ENCODE measurements at regions not wholly inside any gene's neighbourhood (a gene's known extent, or its start where the extent isn't known, plus 50 kb on each side); places are given as distances from the start of the nearest gene placed in this dataset.
"Not testable (repeated sequence)": the region's sequence is repeated elsewhere in the genome, so short reads cannot be mapped to it uniquely, and the experiment has no call there.

DNA sequence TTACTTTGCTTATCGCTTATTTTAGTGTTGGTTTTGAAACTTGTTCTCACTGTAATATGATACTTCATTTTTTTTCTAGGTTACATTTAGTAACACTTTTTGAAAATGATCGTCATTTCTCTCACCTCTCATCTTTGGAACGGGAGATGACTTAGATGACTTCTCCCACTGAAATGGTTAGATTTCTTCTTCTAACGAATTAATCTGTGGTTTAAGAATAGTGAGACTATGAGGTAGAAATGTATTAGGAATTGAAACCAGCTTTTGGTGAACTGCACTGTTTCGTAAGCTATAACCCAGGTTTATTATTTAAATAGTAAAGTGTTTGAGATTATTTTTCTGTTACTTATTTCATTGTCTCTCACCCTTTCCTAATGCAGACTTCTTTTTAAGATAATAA lies 93.7 kb downstream of the PRR15 start:
- no peak overlapping the region for H3K27ac ChIP-seq
- TF ChIP-seq, protein P1, sequence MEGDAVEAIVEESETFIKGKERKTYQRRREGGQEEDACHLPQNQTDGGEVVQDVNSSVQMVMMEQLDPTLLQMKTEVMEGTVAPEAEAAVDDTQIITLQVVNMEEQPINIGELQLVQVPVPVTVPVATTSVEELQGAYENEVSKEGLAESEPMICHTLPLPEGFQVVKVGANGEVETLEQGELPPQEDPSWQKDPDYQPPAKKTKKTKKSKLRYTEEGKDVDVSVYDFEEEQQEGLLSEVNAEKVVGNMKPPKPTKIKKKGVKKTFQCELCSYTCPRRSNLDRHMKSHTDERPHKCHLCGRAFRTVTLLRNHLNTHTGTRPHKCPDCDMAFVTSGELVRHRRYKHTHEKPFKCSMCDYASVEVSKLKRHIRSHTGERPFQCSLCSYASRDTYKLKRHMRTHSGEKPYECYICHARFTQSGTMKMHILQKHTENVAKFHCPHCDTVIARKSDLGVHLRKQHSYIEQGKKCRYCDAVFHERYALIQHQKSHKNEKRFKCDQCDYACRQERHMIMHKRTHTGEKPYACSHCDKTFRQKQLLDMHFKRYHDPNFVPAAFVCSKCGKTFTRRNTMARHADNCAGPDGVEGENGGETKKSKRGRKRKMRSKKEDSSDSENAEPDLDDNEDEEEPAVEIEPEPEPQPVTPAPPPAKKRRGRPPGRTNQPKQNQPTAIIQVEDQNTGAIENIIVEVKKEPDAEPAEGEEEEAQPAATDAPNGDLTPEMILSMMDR (IDR thresholded peaks at IDR 0.05) = no peak
- H3K9me3 ChIP-seq (ENCODE audit: control insufficient read depth, low read length) = no peaks in the 10 kb centered on the region
- no peak overlapping the region for H2AFZ ChIP-seq
- H3K36me3 ChIP-seq (ENCODE audit: control insufficient read depth, insufficient read depth, low read length) = no peaks in the 10 kb centered on the region
- H3K79me2 ChIP-seq = no peaks in the 10 kb centered on the region
- peaks cover 6% of the 10 kb centered on the region for H3K4me1 ChIP-seq
- H3K4me2 ChIP-seq (ENCODE audit: low read length) = no peak overlapping the region
- H3K4me3 ChIP-seq (ENCODE audit: low read depth, low read length) = no peak overlapping the region
- no peak overlapping the region for H3K9ac ChIP-seq
- H3K27me3 ChIP-seq (ENCODE audit: control insufficient read depth, insufficient read depth, low read length) = no peaks in the 10 kb centered on the region

- Histone ChIP-seq H3K36me3 (ENCODE audit: control insufficient read depth, insufficient read depth, low read length) (no peaks in the 10 kb centered on the region), H3K27ac (no peak overlapping the region), H3K4me1 (peaks cover 3% of the 10 kb centered on the region), H3K9me3 (ENCODE audit: control insufficient read depth, low read length) (no peaks in the 10 kb centered on the region), H3K79me2 (no peaks in the 10 kb centered on the region), H3K4me3 (ENCODE audit: low read depth, low read length) (no peak overlapping the region), H3K27me3 (ENCODE audit: control insufficient read depth, insufficient read depth, low read length) (no peaks in the 10 kb centered on the region), H3K9ac (no peak overlapping the region), H2AFZ (no peak overlapping the region), H3K4me2 (ENCODE audit: low read length) (no peak overlapping the region)
- TF ChIP-seq, protein P1 (IDR thresholded peaks at IDR 0.05) = no peak
These were observed 94.2 kb downstream of the PRR15 start for GRCh38 chr7:29657856-29658255.

DNA sequence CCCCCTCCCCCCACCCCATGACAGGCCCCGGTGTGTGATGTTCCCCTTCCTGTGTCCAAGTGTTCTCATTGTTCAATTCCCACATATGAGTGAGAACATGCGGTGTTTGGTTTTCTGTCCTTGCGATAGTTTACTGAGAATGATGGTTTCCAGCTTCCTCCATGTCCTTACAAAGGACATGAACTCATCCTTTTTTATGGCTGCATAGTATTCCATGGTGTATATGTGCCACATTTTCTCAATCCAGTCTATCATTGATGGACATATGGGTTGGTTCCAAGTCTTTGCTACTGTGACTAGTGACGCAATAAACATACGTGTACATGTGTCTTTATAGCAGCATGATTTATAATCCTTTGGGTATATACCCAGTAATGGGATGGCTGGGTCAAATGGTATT lies 95.6 kb downstream of the PRR15 start:
- H3K79me2 ChIP-seq; H3K9me3 ChIP-seq (ENCODE audit: control insufficient read depth, low read length); H3K4me1 ChIP-seq; H3K4me2 ChIP-seq (ENCODE audit: low read length); H3K9ac ChIP-seq; H3K27me3 ChIP-seq (ENCODE audit: control insufficient read depth, insufficient read depth, low read length); H2AFZ ChIP-seq; H3K27ac ChIP-seq; H3K4me3 ChIP-seq (ENCODE audit: low read depth, low read length); H3K36me3 ChIP-seq (ENCODE audit: control insufficient read depth, insufficient read depth, low read length): not testable (repeated sequence)

- not testable (repeated sequence) for H3K36me3 ChIP-seq (ENCODE audit: control insufficient read depth, insufficient read depth, low read length); H3K4me1 ChIP-seq; H2AFZ ChIP-seq; H3K4me2 ChIP-seq (ENCODE audit: low read length); H3K79me2 ChIP-seq; H3K9me3 ChIP-seq (ENCODE audit: control insufficient read depth, low read length); H3K4me3 ChIP-seq (ENCODE audit: low read depth, low read length); H3K27me3 ChIP-seq (ENCODE audit: control insufficient read depth, insufficient read depth, low read length); H3K9ac ChIP-seq; H3K27ac ChIP-seq
These were observed 99.3 kb downstream of the PRR15 start for GRCh38 chr7:29662899-29663298.

DNA sequence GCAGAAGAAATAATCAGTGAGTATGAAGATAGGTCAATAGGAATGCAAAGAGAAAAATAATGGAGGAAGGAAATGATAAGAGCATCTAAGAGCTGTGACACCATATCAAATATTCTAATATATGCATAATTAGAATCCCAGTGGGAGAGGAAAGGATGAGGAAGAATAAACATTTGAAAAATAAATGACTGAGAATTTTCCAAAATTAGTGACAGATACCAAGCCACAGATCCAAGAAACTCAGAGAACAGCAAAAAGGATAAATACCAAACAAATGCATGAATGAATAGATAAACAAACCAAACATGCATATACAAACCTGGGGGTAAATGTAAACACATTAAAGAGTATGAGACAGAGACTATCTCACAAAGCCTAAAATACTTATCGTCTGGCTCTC lies 101.4 kb downstream of the PRR15 start:
- not testable (repeated sequence) for H3K9ac ChIP-seq; H3K27ac ChIP-seq; H3K27me3 ChIP-seq (ENCODE audit: control insufficient read depth, insufficient read depth, low read length); H3K79me2 ChIP-seq; H3K9me3 ChIP-seq (ENCODE audit: control insufficient read depth, low read length); H3K4me1 ChIP-seq; H3K4me3 ChIP-seq (ENCODE audit: low read depth, low read length); H2AFZ ChIP-seq; H3K36me3 ChIP-seq (ENCODE audit: control insufficient read depth, insufficient read depth, low read length); H3K4me2 ChIP-seq (ENCODE audit: low read length)

- H3K4me2 ChIP-seq (ENCODE audit: low read length); H3K27ac ChIP-seq; H3K9me3 ChIP-seq (ENCODE audit: control insufficient read depth, low read length); H3K9ac ChIP-seq; H3K79me2 ChIP-seq; H3K4me1 ChIP-seq; H2AFZ ChIP-seq; H3K36me3 ChIP-seq (ENCODE audit: control insufficient read depth, insufficient read depth, low read length); H3K4me3 ChIP-seq (ENCODE audit: low read depth, low read length); H3K27me3 ChIP-seq (ENCODE audit: control insufficient read depth, insufficient read depth, low read length): not testable (repeated sequence)
These were observed 103.5 kb downstream of the PRR15 start for GRCh38 chr7:29667096-29667669.

DNA sequence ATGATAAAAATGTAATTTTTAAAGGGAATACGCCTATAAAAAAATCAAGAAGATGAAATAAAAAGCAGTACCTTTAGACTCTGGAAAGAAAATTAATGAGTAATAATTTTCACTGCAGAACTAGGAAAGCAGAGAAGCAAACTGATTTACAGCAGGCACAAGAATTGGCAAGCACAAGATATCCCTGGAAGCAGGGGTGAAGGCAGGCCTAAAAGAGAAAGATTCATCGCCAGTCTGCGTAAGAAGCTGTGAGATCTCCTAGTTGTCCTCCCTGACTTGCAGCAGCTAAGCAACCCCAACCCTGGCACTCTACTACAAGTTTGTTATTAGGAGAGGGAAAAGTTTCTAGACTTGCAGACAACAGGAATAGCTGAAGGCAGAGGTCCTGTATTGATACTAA lies 107.7 kb downstream of the PRR15 start:
- not testable (repeated sequence) for H3K79me2 ChIP-seq; H3K4me1 ChIP-seq; H3K27ac ChIP-seq; H3K36me3 ChIP-seq (ENCODE audit: control insufficient read depth, insufficient read depth, low read length); H3K27me3 ChIP-seq (ENCODE audit: control insufficient read depth, insufficient read depth, low read length); H3K4me2 ChIP-seq (ENCODE audit: low read length); H2AFZ ChIP-seq; H3K9ac ChIP-seq; H3K4me3 ChIP-seq (ENCODE audit: low read depth, low read length); H3K9me3 ChIP-seq (ENCODE audit: control insufficient read depth, low read length)

GRCh38 chr7:29673635-29674034 lies 110.0 kb downstream of the PRR15 start:
- not testable (repeated sequence) for H3K4me2 ChIP-seq (ENCODE audit: low read length); H2AFZ ChIP-seq; H3K27me3 ChIP-seq (ENCODE audit: control insufficient read depth, insufficient read depth, low read length); H3K9me3 ChIP-seq (ENCODE audit: control insufficient read depth, low read length); H3K4me3 ChIP-seq (ENCODE audit: low read depth, low read length); H3K36me3 ChIP-seq (ENCODE audit: control insufficient read depth, insufficient read depth, low read length); H3K27ac ChIP-seq; H3K4me1 ChIP-seq; H3K9ac ChIP-seq
- peaks cover 16% of the 10 kb centered on the region for H3K79me2 ChIP-seq

- H3K4me3 ChIP-seq (ENCODE audit: low read depth, low read length); H3K27me3 ChIP-seq (ENCODE audit: control insufficient read depth, insufficient read depth, low read length); H3K4me2 ChIP-seq (ENCODE audit: low read length); H2AFZ ChIP-seq; H3K4me1 ChIP-seq; H3K27ac ChIP-seq; H3K36me3 ChIP-seq (ENCODE audit: control insufficient read depth, insufficient read depth, low read length); H3K9me3 ChIP-seq (ENCODE audit: control insufficient read depth, low read length); H3K9ac ChIP-seq: not testable (repeated sequence)
- H3K79me2 ChIP-seq = peaks cover 16% of the 10 kb centered on the region
These were observed 111.0 kb downstream of the PRR15 start for GRCh38 chr7:29674626-29675025.

DNA sequence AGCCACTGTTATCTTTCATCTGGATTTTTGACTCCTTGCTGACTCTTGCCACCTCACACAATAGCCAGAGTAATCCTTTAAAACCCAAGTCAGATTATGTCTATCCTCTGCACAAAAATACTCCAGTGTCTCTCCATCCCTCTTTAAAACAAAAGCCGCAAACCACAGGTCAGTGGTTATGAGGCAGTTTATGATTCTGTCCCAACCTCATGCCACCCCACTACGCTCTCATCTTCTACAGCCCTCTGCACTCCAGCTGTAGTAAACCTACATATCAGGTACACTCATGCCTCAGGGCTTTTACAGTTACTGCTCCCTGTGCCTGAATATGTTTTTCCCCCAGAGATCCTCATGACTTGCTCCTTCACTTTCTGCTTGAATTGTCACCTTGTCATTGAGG lies 113.6 kb downstream of the PRR15 start:
- H3K27me3 ChIP-seq (ENCODE audit: control insufficient read depth, insufficient read depth, low read length); H2AFZ ChIP-seq; H3K4me3 ChIP-seq (ENCODE audit: low read depth, low read length); H3K9me3 ChIP-seq (ENCODE audit: control insufficient read depth, low read length); H3K9ac ChIP-seq; H3K4me1 ChIP-seq; H3K36me3 ChIP-seq (ENCODE audit: control insufficient read depth, insufficient read depth, low read length); H3K4me2 ChIP-seq (ENCODE audit: low read length); H3K27ac ChIP-seq: not testable (repeated sequence)
- peaks cover 17% of the 10 kb centered on the region for H3K79me2 ChIP-seq

All from parathyroid adenoma (tissue), 2 donors.